ENCODE measurements at regions not wholly inside any gene's neighbourhood (a gene's known extent, or its start where the extent isn't known, plus 50 kb on each side); places are given as distances from the start of the nearest gene placed in this dataset.

DNA sequence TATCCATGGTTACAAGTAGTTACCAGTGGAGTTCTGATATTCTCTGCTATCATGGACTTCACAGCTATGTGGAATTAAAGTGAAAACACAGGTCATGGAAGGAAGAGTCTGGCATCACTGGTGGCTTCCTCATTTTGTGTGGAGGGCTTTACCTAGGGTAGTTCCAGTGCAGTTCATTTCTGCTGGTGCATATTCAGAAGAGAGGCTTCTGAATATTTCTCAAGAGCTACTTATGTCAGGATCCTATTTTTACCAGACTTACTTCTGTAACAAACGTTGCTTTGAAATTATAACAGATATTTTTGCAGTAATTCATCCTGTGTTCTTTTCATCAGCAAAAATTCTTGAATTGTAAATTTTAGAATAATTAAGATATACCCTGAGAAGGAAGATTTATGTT lies 236.5 kb upstream of the NPSR1 start:
- TF ChIP-seq POLR2AphosphoS5 (IDR thresholded peaks at IDR 0.05; ENCODE audit: low read depth, low read length) (no peak), POLR2A (IDR thresholded peaks at IDR 0.05; ENCODE audit: low read depth, low read length) (no peak), TAF1 (IDR thresholded peaks at IDR 0.05; ENCODE audit: borderline replicate concordance, low read depth, low read length) (no peak)

Measured in GM12892 (cell line).